ENCODE measurements at regions not wholly inside any gene's neighbourhood (a gene's known extent, or its start where the extent isn't known, plus 50 kb on each side); places are given as distances from the start of the nearest gene placed in this dataset.
"Not testable (repeated sequence)": the region's sequence is repeated elsewhere in the genome, so short reads cannot be mapped to it uniquely, and the experiment has no call there.

GRCh38 chr2:20113986-20114938 lies 62.8 kb upstream of the LAPTM4A start:
- no peak for TF ChIP-seq SUZ12 (IDR thresholded peaks at IDR 0.05; ENCODE audit: extremely low read depth, insufficient read depth, insufficient read length)
- Histone ChIP-seq H3K4me3 (ENCODE audit: insufficient read length, low read depth) (no peak overlapping the region), H3K4me1 (ENCODE audit: insufficient read depth, insufficient read length) (no peaks in the 10 kb centered on the region), H3K36me3 (ENCODE audit: insufficient read depth, insufficient read length, low read length) (no peaks in the 10 kb centered on the region), H3K9me3 (ENCODE audit: insufficient read depth, low read length) (no peaks in the 10 kb centered on the region), H3K9ac (ENCODE audit: insufficient read length, low read depth) (no peak overlapping the region), H3K27me3 (ENCODE audit: insufficient read depth, insufficient read length) (no peaks in the 10 kb centered on the region)
- DNase-seq (ENCODE audit: low read depth, low spot score): no peak

GRCh38 chr2:20113004-20113796 lies 61.8 kb upstream of the LAPTM4A start:
- H3K27me3 ChIP-seq (ENCODE audit: insufficient read depth, insufficient read length): no peaks in the 10 kb centered on the region
- no peaks in the 10 kb centered on the region for H3K9me3 ChIP-seq (ENCODE audit: insufficient read depth, low read length)
- no peaks in the 10 kb centered on the region for H3K4me1 ChIP-seq (ENCODE audit: insufficient read depth, insufficient read length)
- no peak for DNase-seq (ENCODE audit: low read depth, low spot score)
- no peak overlapping the region for H3K9ac ChIP-seq (ENCODE audit: insufficient read length, low read depth)
- no peak overlapping the region for H3K4me3 ChIP-seq (ENCODE audit: insufficient read length, low read depth)
- H3K36me3 ChIP-seq (ENCODE audit: insufficient read depth, insufficient read length, low read length): no peaks in the 10 kb centered on the region
- no peak for TF ChIP-seq YY1 (IDR thresholded peaks at IDR 0.05; ENCODE audit: insufficient read depth, insufficient read length)
- TF ChIP-seq SUZ12 (IDR thresholded peaks at IDR 0.05; ENCODE audit: extremely low read depth, insufficient read depth, insufficient read length): no peak
- TF ChIP-seq ZNF274 (IDR thresholded peaks at IDR 0.05; ENCODE audit: low read depth, low read length): no peak

- DNase-seq (ENCODE audit: low read depth, low spot score); H3K4me3 ChIP-seq (ENCODE audit: insufficient read length, low read depth): not testable (repeated sequence)
These were observed 60.9 kb upstream of the LAPTM4A start for GRCh38 chr2:20112361-20112760.

GRCh38 chr2:20111311-20112131 lies 60.1 kb upstream of the LAPTM4A start:
- Histone ChIP-seq H3K36me3 (ENCODE audit: insufficient read depth, insufficient read length, low read length) (no peaks in the 10 kb centered on the region), H3K4me1 (ENCODE audit: insufficient read depth, insufficient read length) (no peaks in the 10 kb centered on the region), H3K27me3 (ENCODE audit: insufficient read depth, insufficient read length) (no peaks in the 10 kb centered on the region), H3K9me3 (ENCODE audit: insufficient read depth, low read length) (no peaks in the 10 kb centered on the region), H3K9ac (ENCODE audit: insufficient read length, low read depth) (peak overlapping the region; percentile 13), H3K4me3 (ENCODE audit: insufficient read length, low read depth) (no peak overlapping the region)
- TF ChIP-seq ZNF274 (IDR thresholded peaks at IDR 0.05; ENCODE audit: low read depth, low read length) (no peak), SUZ12 (IDR thresholded peaks at IDR 0.05; ENCODE audit: extremely low read depth, insufficient read depth, insufficient read length) (no peak), YY1 (IDR thresholded peaks at IDR 0.05; ENCODE audit: insufficient read depth, insufficient read length) (no peak)
- no peak for DNase-seq (ENCODE audit: low read depth, low spot score)

More at GRCh38 chr2:20112361-20112760, 60.9 kb upstream of the LAPTM4A start:
- not testable (repeated sequence) for H3K27me3 ChIP-seq (ENCODE audit: insufficient read depth, insufficient read length); H3K9ac ChIP-seq (ENCODE audit: insufficient read length, low read depth); H3K9me3 ChIP-seq (ENCODE audit: insufficient read depth, low read length); H3K36me3 ChIP-seq (ENCODE audit: insufficient read depth, insufficient read length, low read length); H3K4me1 ChIP-seq (ENCODE audit: insufficient read depth, insufficient read length)

- Histone ChIP-seq H3K9ac (ENCODE audit: insufficient read length, low read depth) (no peak overlapping the region), H3K36me3 (ENCODE audit: insufficient read depth, insufficient read length, low read length) (no peaks in the 10 kb centered on the region), H3K4me1 (ENCODE audit: insufficient read depth, insufficient read length) (no peaks in the 10 kb centered on the region), H3K4me3 (ENCODE audit: insufficient read length, low read depth) (no peak overlapping the region), H3K27me3 (ENCODE audit: insufficient read depth, insufficient read length) (no peaks in the 10 kb centered on the region), H3K9me3 (ENCODE audit: insufficient read depth, low read length) (peaks cover 5% of the 10 kb centered on the region; the same call in 1 of the 2 replicates)
- TF ChIP-seq SUZ12 (IDR thresholded peaks at IDR 0.05; ENCODE audit: extremely low read depth, insufficient read depth, insufficient read length): no peak
- TF ChIP-seq ZNF274 (IDR thresholded peaks at IDR 0.05; ENCODE audit: low read depth, low read length): no peak
- TF ChIP-seq YY1 (IDR thresholded peaks at IDR 0.05; ENCODE audit: insufficient read depth, insufficient read length): no peak
- DNase-seq (ENCODE audit: low read depth, low spot score): no peak
These were observed 59.4 kb upstream of the LAPTM4A start for GRCh38 chr2:20110876-20111275.

GRCh38 chr2:20110383-20110782 lies 59.0 kb upstream of the LAPTM4A start:
- DNase-seq (ENCODE audit: low read depth, low spot score): no peak
- peaks cover 7% of the 10 kb centered on the region; the same call in 1 of the 2 replicates for H3K9me3 ChIP-seq (ENCODE audit: insufficient read depth, low read length)

More at GRCh38 chr2:20110383-20110782, 59.0 kb upstream of the LAPTM4A start:
- Histone ChIP-seq H3K27me3 (ENCODE audit: insufficient read depth, insufficient read length) (no peaks in the 10 kb centered on the region), H3K4me3 (ENCODE audit: insufficient read length, low read depth) (no peak overlapping the region), H3K36me3 (ENCODE audit: insufficient read depth, insufficient read length, low read length) (no peaks in the 10 kb centered on the region), H3K4me1 (ENCODE audit: insufficient read depth, insufficient read length) (no peaks in the 10 kb centered on the region), H3K9ac (ENCODE audit: insufficient read length, low read depth) (no peak overlapping the region)
- TF ChIP-seq ZNF274 (IDR thresholded peaks at IDR 0.05; ENCODE audit: low read depth, low read length) (no peak), SUZ12 (IDR thresholded peaks at IDR 0.05; ENCODE audit: extremely low read depth, insufficient read depth, insufficient read length) (no peak), YY1 (IDR thresholded peaks at IDR 0.05; ENCODE audit: insufficient read depth, insufficient read length) (no peak)
